Gastroesophageal sphincter (tissue), 3 donors: ENCODE measurements at regions not wholly inside any gene's neighbourhood (a gene's known extent, or its start where the extent isn't known, plus 50 kb on each side); places are given as distances from the start of the nearest gene placed in this dataset.

ENCODE experiments used
- POLR2AphosphoS5 ChIP-seq: sonication (generic); formaldehyde crosslinking; IDR thresholded peaks from one replicate; pipeline ENCODE4 v1.6.1; 2017; ENCODE audit warnings: antibody characterized with exemption
- TF ChIP-seq, protein P1 (sequence below), 4 experiments: fragments of 200-600 bp in 2 of 4; fragments of 450-650 bp in 2 of 4; sonication (generic) in 1 of 4; IDR thresholded peaks; one replicate each; pipeline ENCODE4 v1.5.1; 2017 to 2019; ENCODE audit warnings: antibody characterized with exemption in 4 of 4, mild to moderate bottlenecking in 2 of 4, moderate library complexity in 2 of 4

- TF ChIP-seq, protein P1, sequence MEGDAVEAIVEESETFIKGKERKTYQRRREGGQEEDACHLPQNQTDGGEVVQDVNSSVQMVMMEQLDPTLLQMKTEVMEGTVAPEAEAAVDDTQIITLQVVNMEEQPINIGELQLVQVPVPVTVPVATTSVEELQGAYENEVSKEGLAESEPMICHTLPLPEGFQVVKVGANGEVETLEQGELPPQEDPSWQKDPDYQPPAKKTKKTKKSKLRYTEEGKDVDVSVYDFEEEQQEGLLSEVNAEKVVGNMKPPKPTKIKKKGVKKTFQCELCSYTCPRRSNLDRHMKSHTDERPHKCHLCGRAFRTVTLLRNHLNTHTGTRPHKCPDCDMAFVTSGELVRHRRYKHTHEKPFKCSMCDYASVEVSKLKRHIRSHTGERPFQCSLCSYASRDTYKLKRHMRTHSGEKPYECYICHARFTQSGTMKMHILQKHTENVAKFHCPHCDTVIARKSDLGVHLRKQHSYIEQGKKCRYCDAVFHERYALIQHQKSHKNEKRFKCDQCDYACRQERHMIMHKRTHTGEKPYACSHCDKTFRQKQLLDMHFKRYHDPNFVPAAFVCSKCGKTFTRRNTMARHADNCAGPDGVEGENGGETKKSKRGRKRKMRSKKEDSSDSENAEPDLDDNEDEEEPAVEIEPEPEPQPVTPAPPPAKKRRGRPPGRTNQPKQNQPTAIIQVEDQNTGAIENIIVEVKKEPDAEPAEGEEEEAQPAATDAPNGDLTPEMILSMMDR (IDR thresholded peaks at IDR 0.05), result no peak
- TF ChIP-seq POLR2AphosphoS5, result no peak
Observed at GRCh38 chr1:244974106-244974505, 109.8 kb upstream of the HNRNPU start.
